ENCODE measurements at regions not wholly inside any gene's neighbourhood (a gene's known extent, or its start where the extent isn't known, plus 50 kb on each side); places are given as distances from the start of the nearest gene placed in this dataset.

- TF ChIP-seq, protein P1, sequence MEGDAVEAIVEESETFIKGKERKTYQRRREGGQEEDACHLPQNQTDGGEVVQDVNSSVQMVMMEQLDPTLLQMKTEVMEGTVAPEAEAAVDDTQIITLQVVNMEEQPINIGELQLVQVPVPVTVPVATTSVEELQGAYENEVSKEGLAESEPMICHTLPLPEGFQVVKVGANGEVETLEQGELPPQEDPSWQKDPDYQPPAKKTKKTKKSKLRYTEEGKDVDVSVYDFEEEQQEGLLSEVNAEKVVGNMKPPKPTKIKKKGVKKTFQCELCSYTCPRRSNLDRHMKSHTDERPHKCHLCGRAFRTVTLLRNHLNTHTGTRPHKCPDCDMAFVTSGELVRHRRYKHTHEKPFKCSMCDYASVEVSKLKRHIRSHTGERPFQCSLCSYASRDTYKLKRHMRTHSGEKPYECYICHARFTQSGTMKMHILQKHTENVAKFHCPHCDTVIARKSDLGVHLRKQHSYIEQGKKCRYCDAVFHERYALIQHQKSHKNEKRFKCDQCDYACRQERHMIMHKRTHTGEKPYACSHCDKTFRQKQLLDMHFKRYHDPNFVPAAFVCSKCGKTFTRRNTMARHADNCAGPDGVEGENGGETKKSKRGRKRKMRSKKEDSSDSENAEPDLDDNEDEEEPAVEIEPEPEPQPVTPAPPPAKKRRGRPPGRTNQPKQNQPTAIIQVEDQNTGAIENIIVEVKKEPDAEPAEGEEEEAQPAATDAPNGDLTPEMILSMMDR (IDR thresholded peaks at IDR 0.05; ENCODE audit: borderline replicate concordance, extremely low read depth, low read length, poor library complexity, severe bottlenecking), result no peak
- no peak for TF ChIP-seq EZH2 (IDR thresholded peaks at IDR 0.05; ENCODE audit: borderline replicate concordance, low read depth, low read length, severe bottlenecking)
Observed at GRCh38 chr10:1920127-1920526, 182.8 kb upstream of the ADARB2 start.

Data from DND-41 (cell line).